ENCODE measurements at regions not wholly inside any gene's neighbourhood (a gene's known extent, or its start where the extent isn't known, plus 50 kb on each side); places are given as distances from the start of the nearest gene placed in this dataset.

DNA sequence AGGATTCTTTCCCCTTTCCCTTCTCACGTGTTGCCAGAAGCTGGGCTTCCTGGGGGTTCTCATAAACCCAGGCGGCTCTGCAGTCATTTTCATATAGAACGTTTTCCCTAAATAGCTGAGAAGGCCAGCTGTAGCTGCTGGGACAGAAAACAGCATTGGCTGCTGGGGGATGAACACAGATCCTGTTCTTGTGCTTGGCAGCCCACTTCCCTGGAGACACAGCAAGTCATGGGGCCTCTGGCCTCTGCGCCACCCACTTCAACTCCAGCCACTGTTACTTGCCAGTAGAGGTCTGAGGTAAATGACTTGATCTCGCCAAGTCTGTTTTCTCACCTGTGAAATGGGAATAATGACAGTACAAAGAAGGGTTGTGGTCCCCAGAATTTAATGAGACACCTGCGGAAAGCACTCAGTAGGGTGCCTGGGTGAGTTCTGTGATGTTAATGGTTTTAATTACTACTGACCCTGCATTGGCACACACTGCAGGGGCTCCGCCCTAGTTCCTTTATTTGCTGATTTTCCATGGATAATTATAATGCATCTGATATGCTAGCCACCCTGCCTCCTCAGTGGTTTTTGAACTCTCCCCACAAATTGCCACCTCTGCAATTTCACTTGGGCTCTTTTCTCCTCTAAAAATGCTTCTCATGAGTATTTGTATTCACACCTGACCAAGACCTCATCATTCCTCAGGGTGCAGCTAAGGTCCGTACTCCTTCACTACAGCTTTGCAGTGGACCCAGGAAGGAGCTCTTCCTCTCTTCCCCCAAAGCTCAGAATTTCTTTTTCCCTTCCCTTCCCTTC is 274.7 kb downstream of the RPLP1 start:
- in situ Hi-C loops (cut with HindIII; ENCODE audit: low sequenced_read_pairs), result no loop called here

DNA sequence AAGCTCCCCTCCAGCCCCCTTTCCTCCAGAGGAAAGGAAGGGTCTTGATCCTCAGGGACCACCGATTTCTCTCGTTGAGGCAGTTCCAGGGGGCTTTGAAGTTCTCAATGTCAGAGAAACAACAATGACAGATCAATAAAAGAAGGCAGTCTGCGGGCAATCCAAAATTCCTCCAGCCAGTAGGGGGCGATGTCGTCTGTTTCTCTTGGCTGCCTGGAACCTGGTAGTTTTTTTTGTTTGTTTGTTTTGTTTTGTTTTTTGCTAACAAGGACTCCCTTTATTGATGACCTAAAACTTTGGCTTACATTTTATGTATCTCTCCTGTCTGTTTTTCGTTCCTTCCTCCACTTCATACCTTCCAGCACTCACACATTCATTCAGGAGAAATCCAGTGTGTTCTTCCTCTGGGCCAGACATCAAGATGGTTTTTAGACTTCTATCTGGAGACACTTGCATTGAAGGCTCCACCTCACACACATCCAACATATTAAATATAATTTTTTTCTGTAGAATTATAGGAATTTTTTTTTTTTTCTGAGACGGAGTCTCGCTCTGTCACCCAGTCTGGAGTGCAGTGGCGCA is 276.6 kb downstream of the RPLP1 start:
- in situ Hi-C loops (cut with HindIII; ENCODE audit: low sequenced_read_pairs), result no loop called here

DNA sequence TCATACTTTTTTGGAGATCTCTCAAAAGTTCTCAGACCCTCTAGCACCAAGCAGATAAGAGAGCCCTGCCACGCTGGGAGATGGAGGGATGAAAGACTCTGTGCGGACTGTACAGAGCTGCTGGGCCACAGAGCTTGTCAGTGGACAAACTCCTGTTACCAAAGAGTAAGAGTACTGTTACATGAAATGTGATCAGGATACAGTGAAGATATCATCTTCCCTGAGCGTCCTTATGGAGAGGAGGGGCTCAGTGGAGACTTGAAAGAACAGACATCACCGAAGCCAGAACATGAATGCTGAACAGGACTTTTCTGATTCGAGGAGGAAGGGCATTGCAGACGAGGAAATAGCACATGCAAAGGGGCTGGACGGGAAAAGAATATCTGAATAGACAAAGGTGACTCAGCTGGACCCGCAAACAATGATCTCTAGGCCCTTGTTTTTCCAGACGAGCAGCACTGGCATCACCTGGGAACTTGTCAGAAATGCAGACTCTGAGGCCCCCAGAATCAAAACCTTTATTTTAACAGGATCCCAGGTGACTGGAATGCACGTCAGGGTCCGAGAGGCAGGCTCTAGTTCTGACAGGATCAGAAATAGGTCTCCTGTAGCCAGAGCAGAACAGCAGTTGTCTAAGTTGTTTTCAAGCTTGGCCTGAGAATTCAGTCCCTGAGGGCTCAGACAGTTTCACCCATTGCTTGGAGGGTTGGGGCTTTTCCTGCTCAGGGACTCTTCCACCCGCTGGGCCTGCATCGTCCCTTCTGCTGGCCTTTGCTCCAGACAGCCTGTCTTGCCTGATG is 277.9 kb downstream of the RPLP1 start:
- in situ Hi-C loops (cut with HindIII; ENCODE audit: low sequenced_read_pairs), result no loop called here

DNA sequence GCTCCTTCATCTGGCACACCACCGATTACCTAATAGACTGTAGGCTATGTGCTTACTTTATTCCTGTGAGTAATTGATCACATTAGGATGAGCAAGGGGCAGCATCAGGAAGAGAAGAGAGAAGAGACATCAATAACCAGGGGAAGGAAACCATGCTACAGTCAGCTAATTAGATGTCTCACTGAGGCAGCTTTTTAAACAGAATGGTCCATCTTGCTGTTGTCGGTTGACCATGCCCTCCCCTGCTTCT is 278.4 kb downstream of the RPLP1 start:
- in situ Hi-C loops (cut with HindIII; ENCODE audit: low sequenced_read_pairs), result no loop called here

DNA sequence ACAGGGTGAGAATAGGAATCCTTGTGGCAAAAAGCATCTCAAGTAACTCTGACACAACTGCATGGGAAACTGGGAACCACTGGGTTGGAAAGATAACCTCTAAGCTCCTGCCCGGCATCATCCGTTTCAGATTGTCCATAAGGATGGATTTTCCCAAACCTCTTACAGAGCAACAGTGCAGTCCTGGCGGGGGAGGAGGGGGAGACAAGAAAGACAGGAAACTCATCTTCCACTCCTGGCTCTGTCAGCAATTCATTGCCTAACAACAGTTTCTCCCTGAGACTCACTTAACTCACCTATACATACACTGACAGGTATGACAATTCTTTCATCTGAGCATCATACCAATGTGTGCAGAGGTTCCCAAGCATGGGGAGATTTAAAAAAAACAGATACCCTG is 279.0 kb downstream of the RPLP1 start:
- in situ Hi-C loops (cut with HindIII; ENCODE audit: low sequenced_read_pairs), result no loop called here

DNA sequence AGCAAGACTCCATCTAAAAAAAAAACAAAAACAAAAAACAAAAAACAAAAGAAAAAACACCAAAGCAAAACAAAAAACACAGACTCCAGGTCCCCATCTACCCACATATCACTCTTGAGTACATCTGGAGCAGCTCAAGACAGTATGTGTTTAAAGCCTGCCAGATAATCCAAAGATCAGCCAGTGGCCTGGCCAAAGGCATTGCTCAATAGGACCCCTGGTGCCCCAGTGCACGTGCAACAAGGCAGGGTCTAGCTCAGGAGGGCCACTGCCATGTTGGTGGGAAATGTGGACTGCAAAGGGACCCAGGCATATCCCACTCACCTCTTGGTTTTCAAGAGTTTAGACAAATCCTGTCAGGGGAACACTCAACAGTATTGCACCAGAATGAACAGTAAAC is 279.5 kb downstream of the RPLP1 start:
- in situ Hi-C loops (cut with HindIII; ENCODE audit: low sequenced_read_pairs), result no loop called here

DNA sequence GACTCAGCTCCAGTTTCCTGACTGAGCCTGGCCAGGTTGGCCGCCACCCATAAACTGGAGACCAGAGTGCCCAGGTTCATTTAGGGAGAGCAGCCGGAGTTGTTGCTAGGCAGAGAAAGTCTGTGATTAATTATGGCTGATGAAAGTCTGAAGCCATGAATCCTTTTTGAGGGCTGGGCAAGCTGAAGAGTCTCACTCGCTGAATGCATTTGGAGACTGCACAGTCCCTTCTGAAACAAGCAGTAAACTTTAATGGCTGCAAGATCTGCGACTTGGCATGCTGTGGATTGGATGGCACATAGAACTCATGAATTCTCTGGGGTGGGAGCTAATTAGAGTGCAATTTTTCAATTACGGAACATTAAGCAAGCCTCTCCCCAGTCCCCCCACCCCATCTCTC is 282.1 kb downstream of the RPLP1 start:
- in situ Hi-C loops (cut with HindIII; ENCODE audit: low sequenced_read_pairs), result no loop called here

DNA sequence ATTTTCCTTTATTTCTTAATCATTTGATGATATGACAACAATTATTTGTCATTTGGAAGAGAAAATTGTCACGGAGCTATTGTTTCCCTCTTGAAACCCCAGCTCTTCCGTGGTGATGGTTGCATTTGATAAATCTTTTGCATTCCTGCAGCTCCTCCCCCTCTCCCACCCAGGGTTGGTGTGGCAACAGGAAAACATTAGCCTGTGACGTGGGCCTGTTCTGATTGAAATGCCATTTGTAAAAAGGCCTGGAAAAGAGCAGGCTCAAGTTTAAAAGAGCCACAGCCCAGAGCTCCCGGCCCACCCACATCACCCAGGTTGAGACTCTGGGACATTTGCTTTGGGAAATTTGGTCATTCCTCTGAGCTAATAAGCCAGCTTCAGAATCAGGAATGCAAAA is 282.5 kb downstream of the RPLP1 start:
- in situ Hi-C loops (cut with HindIII; ENCODE audit: low sequenced_read_pairs), result no loop called here

DNA sequence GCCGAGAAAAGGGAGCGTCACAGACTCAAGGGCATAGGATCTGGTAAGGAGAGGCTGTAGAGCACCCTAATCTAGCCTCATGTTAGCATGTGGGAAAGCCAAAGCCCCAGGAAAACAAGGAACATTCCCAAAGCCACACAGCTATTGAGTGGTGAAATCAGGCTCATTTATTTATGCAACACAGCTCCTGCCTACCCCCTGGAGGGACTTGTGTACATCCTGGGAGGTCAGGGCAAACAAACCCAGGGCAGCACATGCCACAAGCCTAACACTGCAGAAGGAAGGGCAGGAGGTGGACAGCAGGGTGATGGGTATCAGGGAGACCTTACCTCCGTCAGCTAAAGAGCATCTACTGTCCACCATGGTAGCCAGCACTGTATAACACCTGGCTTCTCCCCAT is 283.5 kb downstream of the RPLP1 start:
- in situ Hi-C loops (cut with HindIII; ENCODE audit: low sequenced_read_pairs), result no loop called here

DNA sequence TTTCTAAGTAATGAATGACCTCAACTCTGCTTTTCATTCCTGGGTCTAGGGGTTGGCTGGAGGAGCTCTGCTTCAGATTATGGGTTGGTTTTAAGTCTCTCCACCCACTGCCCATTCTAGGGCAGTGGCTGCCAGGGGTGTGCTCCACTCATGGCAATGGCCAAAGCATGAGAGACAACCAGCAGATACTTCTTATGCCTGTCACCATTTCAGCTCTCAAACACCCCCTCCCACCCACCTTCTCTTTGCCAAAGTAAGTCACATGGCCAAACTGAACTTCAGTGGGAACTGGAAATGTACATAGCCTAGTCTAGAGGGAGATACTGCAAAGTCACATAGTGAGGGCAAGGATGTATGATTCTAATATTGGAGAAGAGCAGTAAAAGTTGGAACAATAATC is 285.3 kb downstream of the RPLP1 start:
- in situ Hi-C loops (cut with HindIII; ENCODE audit: low sequenced_read_pairs), result no loop called here

DNA sequence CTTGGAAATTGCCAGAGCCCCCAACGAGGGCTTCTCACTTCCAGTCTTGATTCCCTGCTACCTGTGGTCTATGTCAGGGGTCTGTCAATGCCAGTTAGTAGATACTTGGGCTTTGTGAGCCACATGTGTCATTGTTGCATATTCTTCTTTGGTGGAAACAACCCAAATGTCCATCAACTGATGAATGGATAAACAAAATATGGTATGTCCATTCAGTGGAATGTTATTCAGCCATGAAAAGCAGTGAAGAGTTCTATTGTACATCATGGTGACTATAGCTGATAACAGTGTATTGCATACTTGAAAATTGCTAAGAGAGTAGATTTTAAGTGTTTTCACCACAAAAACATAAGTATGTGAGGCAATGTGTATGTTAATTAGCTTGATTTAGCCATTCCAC is 288.1 kb downstream of the RPLP1 start:
- in situ Hi-C loops (cut with HindIII; ENCODE audit: low sequenced_read_pairs), result no loop called here

DNA sequence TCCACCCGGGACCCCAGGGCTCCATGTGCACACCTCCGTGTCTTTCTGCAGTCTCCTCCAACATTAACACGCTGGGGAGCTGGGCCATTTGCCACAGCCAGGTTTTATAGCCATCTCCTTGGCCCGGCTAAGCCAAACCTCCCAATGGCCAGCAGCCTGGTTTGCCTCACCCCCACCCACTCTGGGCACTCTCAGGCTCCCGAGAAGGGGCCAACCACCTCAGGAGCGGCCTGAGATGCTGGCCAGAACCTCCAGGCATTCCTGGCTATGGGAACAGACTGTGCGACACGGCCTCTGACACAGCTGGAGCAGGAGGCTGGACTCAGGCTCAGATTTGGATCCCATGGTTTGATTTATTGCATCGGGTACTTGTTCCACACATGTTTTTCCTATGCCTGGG is 289.7 kb downstream of the RPLP1 start:
- in situ Hi-C loops (cut with HindIII; ENCODE audit: low sequenced_read_pairs), result no loop called here

DNA sequence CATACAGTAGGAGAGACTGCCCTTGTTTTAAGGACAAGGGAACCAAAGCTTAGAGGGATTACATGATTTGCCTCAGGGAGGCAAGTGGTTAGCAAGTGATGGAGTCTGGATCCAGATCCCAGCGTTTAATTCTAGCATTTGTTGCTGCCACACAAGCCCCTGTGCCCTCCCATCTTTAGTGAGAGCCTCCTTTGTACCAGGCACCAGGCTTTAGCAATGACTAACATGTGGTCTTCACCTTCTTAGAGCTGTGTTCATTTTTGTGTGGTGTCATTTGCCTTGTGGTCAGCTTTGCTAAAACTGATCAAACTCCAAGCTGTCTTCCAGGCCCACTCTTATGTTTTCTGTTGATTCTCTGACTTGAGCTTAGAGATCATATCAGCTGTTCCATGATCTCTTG is 290.5 kb downstream of the RPLP1 start:
- in situ Hi-C loops (cut with HindIII; ENCODE audit: low sequenced_read_pairs), result no loop called here

DNA sequence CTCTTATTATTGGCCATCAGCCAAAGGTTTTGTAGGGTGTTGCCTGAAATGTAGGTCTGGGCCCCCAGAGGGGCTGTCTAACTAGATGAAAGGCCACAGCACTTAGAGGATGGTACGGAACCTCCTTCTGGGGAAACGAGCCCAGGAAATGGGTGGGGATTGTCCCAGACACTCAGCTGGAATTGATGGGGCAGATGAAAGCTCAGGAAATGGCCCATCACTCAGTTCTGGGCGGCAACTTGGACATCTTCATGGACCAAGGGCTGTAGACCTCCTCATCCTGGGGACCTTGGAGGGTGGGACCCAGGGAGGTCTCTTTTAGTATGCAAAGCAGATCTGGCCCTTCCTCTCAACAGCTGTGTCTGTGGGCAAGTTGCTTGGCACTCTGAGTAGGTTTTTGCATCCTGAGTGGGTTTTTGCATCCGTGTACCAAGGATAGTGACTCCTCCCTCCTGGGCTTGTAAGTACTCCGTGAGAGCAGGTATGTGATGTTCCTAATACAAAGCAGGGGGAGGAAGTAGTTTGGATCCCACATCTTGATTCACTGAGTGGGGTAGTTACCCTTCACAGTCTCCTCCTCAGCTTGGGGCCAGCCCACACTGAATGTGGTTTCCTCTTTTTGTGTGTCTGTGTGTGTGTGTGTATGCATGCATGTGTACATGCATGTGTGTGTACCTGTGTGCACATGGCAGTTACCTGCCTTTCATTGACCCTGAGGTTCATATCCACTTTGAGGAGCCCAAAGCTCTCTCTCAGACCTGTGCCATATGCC is 292.0 kb downstream of the RPLP1 start:
- in situ Hi-C loops (cut with HindIII; ENCODE audit: low sequenced_read_pairs), result no loop called here

DNA sequence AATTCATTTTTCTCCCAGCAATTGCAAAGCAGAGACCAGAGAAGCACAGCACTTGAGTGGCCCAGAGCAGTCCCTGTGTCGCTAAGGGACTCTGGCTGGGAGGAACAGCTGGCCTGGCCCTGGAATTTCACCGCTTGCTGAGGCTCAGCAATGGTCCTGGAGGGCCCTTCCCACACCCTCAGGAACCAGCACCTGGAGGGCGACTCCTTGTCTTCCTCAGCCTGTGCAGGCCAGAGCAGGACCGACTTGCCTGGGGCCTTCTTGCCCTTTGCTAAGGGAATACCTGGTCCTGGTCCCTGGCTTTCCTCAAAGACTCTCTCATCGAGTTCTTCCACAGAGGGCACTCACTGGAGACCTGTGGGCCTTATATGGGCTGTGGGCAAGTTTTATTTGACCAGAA is 294.6 kb downstream of the RPLP1 start:
- in situ Hi-C loops (cut with HindIII; ENCODE audit: low sequenced_read_pairs), result no loop called here

DNA sequence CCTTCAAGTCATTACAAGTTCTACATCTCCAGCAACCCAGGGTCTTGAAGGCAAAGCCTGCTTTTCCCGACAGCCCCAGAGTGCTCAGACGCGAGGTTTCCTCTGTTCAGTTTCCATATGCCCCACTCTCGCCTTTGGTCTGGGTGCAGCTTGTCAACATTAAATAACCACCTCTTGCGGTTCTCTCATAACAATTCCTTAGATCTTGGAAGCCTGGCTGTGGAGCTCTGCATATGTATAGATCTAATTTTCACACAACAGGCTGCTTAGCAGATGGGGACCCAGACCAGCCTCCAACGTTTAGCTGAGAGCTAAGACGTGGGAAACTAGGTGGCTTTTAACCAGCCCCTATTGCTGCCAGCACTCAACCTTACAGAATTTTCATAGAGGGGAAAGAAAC is 295.5 kb downstream of the RPLP1 start:
- in situ Hi-C loops (cut with HindIII; ENCODE audit: low sequenced_read_pairs), result no loop called here

DNA sequence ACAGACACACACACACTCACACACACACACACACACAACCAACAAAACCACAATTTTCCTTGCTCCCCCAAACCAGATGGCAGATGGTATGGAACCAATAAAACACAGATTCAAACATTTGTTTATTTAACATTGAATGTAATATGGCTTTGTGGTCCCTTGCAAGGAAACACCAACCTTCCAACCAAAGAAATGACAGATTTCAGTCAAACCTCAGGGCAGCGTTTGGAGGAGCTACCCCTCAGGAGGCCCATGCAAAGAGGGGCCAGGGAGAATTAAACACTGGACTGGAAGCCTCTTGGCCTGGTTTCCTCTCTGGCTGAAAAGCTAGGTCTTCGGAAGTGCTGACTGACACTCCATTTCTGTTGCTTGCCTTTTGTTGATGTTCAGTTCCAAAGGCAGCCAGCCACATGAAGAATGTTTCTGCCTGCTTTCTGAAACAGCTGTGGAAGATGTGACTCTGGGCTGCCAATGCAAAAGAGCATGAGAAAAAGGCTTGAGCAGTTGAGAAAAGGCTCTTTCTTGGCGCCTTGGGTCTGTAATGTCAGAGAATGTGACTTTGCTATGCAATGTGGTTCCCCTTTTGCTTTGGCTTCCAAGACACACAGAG is 296.1 kb downstream of the RPLP1 start:
- in situ Hi-C loops (cut with HindIII; ENCODE audit: low sequenced_read_pairs), result no loop called here

DNA sequence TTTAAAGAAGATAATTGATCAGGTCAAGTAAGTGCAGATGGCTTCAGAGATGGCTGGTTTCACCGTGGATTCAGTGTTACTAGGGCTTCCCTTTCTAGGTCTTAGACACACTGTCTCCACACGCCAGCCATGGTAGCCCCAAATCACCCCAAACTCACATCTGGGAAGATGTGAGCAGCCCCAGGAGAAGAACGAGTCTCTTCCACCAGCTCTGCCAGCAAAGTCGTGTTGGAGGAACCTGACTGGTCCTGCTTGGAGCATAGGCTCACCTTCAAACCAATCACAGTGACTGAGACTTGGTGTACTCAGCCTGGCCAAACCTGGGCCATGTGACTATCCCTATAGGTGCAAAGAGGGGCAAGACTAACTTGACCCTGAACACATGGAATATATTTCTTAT is 296.7 kb downstream of the RPLP1 start:
- in situ Hi-C loops (cut with HindIII; ENCODE audit: low sequenced_read_pairs), result no loop called here

DNA sequence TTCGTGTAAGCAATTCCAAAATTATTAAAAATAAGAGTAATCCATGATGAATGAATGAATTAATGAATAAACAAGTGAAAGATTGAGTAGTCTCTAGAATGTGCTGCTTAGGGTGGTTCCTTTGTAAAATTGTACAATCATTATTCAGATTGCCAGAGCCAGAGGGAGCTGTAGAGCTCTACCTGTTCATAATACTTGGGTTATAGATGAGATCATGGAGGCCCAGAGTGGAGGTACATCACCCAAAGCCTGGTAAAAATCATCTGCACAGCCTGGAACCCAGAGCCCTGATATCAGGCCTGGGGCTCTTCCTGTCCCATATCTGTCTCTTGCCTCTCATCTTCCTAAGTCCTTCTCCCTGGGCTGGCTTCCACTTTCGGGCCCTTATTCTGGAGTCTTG is 297.2 kb downstream of the RPLP1 start:
- in situ Hi-C loops (cut with HindIII; ENCODE audit: low sequenced_read_pairs), result no loop called here

DNA sequence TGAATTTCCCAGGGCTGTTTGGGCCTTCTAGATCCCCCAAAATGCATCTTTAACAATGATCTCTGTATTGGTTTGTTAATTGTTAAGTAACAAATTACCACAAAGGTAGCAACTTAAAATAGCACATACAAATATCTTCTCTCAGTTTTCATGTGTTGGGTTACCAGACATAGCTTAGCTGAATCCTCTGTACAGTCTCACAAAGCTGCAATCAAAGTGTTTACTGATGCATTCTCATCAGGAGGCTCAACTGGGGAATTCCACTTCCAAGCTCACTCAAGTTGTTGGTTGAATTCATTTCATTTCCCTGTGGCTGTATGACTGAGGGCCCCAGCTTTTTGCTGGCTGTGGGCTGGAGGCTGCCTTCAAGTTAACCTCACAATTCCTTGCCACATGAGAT is 297.6 kb downstream of the RPLP1 start:
- in situ Hi-C loops (cut with HindIII; ENCODE audit: low sequenced_read_pairs), result no loop called here

DNA sequence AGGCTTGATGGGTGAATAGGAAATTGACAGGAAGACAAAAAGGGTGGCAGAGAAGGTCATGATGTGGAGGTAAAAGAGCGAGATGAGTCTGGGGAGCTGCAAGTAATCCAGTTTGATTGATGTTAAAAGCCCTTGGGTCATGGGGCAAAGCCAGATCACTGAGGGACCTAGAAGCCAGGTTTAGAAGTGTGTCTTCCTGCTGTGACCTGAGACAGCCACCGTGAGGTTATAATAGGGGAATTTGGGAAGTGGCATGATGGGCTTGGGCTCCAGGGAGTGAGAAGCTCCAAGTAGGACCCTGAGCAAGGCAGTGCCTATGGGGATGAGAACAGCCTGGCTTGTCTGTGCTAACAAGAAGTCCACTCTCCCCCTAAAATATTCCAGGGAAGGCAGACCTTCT is 298.5 kb downstream of the RPLP1 start:
- in situ Hi-C loops (cut with HindIII; ENCODE audit: low sequenced_read_pairs), result no loop called here
